ENCODE measurements at regions not wholly inside any gene's neighbourhood (a gene's known extent, or its start where the extent isn't known, plus 50 kb on each side); places are given as distances from the start of the nearest gene placed in this dataset.

- no peak for TF ChIP-seq POLR2A (IDR thresholded peaks at IDR 0.05)
- TF ChIP-seq, protein P1, sequence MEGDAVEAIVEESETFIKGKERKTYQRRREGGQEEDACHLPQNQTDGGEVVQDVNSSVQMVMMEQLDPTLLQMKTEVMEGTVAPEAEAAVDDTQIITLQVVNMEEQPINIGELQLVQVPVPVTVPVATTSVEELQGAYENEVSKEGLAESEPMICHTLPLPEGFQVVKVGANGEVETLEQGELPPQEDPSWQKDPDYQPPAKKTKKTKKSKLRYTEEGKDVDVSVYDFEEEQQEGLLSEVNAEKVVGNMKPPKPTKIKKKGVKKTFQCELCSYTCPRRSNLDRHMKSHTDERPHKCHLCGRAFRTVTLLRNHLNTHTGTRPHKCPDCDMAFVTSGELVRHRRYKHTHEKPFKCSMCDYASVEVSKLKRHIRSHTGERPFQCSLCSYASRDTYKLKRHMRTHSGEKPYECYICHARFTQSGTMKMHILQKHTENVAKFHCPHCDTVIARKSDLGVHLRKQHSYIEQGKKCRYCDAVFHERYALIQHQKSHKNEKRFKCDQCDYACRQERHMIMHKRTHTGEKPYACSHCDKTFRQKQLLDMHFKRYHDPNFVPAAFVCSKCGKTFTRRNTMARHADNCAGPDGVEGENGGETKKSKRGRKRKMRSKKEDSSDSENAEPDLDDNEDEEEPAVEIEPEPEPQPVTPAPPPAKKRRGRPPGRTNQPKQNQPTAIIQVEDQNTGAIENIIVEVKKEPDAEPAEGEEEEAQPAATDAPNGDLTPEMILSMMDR (IDR thresholded peaks at IDR 0.05), result no peak
- TF ChIP-seq POLR2AphosphoS5 (IDR thresholded peaks at IDR 0.05), result no peak
- no peak for TF ChIP-seq EP300 (IDR thresholded peaks at IDR 0.05)
Observed at GRCh38 chr11:121936370-121936769, 179.6 kb downstream of the BLID start.
